OCI-LY7 (cell line): ENCODE measurements at regions not wholly inside any gene's neighbourhood (a gene's known extent, or its start where the extent isn't known, plus 50 kb on each side); places are given as distances from the start of the nearest gene placed in this dataset.

Experiments
- CTCF ChIP-seq: fragments of 200-600 bp; sonication (generic); conservative IDR thresholded peaks from 2 replicates; pipeline ENCODE4 v1.5.1; 2014; ENCODE audit warnings: mild to moderate bottlenecking, antibody characterized with exemption, low read length, moderate library complexity, mixed read lengths
- EZH2phosphoT487 ChIP-seq: fragments of 200-600 bp; sonication (generic); IDR thresholded peaks from 2 replicates; pipeline ENCODE4 v1.6.1; 2018; ENCODE audit warnings: low read depth, borderline replicate concordance, mild to moderate bottlenecking, mixed run types, antibody characterized with exemption, low read length, moderate library complexity, mixed read lengths

- TF ChIP-seq CTCF (no peak), EZH2phosphoT487 (no peak)
Observed at GRCh38 chr6:65922049-65922448, 215.0 kb upstream of the EYS start.
